Pancreas (tissue), 10 donors: ENCODE measurements at regions not wholly inside any gene's neighbourhood (a gene's known extent, or its start where the extent isn't known, plus 50 kb on each side); places are given as distances from the start of the nearest gene placed in this dataset.

Experiments
- ATAC-seq, 4 donors: fragments of 200-7000 bp; cut with Tn5 transposase; one replicate each; pipeline versions ENCODE4 v1.8.0 to v1.9.1; 2020; ENCODE audit warnings: mild to moderate bottlenecking in 4 of 4, moderate library complexity in 4 of 4
- DNase-seq, 6 donors: peaks; one replicate each; pipeline ENCODE4 v3.0.0-alpha.2; 2020
- FAIRE-seq: peaks from 2 replicates; lab custom pipeline; 2012; peaks lifted over from hg19 to GRCh38; lab: Jason Lieb, UNC
- H3K27ac ChIP-seq, 4 donors: fragments of 200-600 bp; sonication (generic); 1 replicate in 3 of 4; 2 replicates in 1 of 4; pipeline versions ENCODE4 v1.5.0 to v1.8.0; 2020
- H3K27me3 ChIP-seq, 4 donors: fragments of 200-600 bp; one replicate each; pipeline ENCODE4 v1.8.0; 2021
- H3K36me3 ChIP-seq, 3 donors: fragments of 200-600 bp; sonication (generic) in 1 of 3; one replicate each; pipeline versions ENCODE4 v1.5.0 to v1.8.0; 2020 to 2021
- H3K4me1 ChIP-seq, 3 donors: fragments of 200-600 bp; one replicate each; pipeline ENCODE4 v1.8.0; 2021
- H3K4me3 ChIP-seq, 4 donors: fragments of 200-600 bp; sonication (generic) in 2 of 4; one replicate each; pipeline versions ENCODE4 v1.5.0 to v1.8.0; 2020 to 2021
- H3K9me3 ChIP-seq, 4 donors: fragments of 200-600 bp; one replicate each; pipeline ENCODE4 v1.8.0; 2021
- WGBS, 2 donors: extraction: QIAGEN DNeasy Blood & Tissue Kit; methylation state at CpG; one replicate each; pipeline ENCODE4 v1.1.7; 2013; 5-methylcytosine and 5-hydroxymethylcytosine counted together
- intact Hi-C, 3 donors: fragments of 100-400 bp; cut with DNase I; formaldehyde crosslinking; loops; one replicate each; pipeline versions ENCODE4 v1.11.1 to v1.14.2; 2022
- TF ChIP-seq, protein P1 (sequence below), 4 donors: fragments of 200-600 bp; sonication (generic) in 3 of 4; IDR thresholded peaks; one replicate each; pipeline versions ENCODE4 v1.5.0 to v1.8.0; 2021; ENCODE audit warnings: antibody characterized with exemption in 4 of 4
- donor health status: healthy with polysubstance abuse.
- donor health status: DM: no; HTN: no; CAD: no; lungs with moderate emphysema.
- donor health status: DM: no; HTN: no; CAD: no.
- donor health status: control.
- donor health status: control.
- donor health status: Bipolar disorder and iron deficiency.
- donor health status: DM: yes; HTN: yes; CAD: no.
- donor health status: DM: no; HTN: no; CAD: no.
- donor health status: DM: no; HTN: no; CAD: no.
- donor health status: DM: yes; HTN: yes; CAD: no.

DNA sequence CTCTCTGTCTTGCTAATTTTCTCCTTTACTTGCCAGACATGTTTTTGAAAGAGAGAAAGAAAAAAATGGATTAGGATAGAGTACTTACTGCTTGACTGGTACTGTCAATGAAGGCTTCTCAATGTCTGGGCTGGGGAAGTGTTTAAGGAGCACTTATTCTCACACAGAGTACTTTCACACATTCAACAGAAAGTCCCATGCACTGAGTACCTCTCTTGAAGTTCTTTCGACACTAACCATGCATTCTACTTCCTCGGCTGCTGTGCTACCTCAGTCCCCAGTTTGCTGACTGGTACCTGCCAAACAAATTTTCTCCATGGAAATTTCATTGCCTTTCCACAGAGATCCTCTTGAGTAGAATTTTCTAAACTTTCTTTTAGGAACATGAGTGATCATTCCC is 281.9 kb downstream of the RBM26 start:
- Histone ChIP-seq H3K27me3 (no peaks in the 10 kb centered on the region), H3K4me1 (no peaks in the 10 kb centered on the region), H3K36me3 (no peaks in the 10 kb centered on the region), H3K4me3 (no peak overlapping the region), H3K27ac (no peak overlapping the region), H3K9me3 (no peaks in the 10 kb centered on the region)
- DNase-seq (no peak), FAIRE-seq (no peak), ATAC-seq (no peak)
- TF ChIP-seq, protein P1, sequence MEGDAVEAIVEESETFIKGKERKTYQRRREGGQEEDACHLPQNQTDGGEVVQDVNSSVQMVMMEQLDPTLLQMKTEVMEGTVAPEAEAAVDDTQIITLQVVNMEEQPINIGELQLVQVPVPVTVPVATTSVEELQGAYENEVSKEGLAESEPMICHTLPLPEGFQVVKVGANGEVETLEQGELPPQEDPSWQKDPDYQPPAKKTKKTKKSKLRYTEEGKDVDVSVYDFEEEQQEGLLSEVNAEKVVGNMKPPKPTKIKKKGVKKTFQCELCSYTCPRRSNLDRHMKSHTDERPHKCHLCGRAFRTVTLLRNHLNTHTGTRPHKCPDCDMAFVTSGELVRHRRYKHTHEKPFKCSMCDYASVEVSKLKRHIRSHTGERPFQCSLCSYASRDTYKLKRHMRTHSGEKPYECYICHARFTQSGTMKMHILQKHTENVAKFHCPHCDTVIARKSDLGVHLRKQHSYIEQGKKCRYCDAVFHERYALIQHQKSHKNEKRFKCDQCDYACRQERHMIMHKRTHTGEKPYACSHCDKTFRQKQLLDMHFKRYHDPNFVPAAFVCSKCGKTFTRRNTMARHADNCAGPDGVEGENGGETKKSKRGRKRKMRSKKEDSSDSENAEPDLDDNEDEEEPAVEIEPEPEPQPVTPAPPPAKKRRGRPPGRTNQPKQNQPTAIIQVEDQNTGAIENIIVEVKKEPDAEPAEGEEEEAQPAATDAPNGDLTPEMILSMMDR (IDR thresholded peaks at IDR 0.05), result no peak
- intact Hi-C loops, result no loop called here
- 82 to 95% methylated on average over 2 of the region's 2 CpGs for WGBS, 2 donors

DNA sequence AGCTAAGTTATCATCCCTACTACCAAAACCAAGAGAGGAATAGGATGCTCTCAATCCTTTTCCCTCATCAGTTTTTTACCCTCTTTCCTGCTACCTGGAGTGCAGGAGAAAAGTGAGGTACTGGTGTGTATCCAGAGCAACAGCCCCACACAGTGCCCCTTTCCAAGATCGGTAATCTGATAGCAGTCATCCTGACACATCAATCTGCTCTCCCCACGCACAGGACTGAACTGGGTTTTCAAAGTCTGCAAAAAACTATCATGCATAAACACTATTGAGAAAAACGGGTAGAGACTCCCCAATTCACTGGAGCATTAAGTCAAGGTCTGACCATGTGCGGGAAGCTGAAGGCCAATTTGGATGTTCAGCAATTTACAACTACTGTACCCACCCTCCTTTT is 284.8 kb downstream of the RBM26 start:
- 47 to 53% methylated on average over 4 of the region's 4 CpGs for WGBS, 2 donors
- Histone ChIP-seq H3K27ac (no peak overlapping the region), H3K4me1 (no peaks in the 10 kb centered on the region), H3K9me3 (no peaks in the 10 kb centered on the region), H3K4me3 (no peak overlapping the region), H3K36me3 (no peaks in the 10 kb centered on the region), H3K27me3 (no peaks in the 10 kb centered on the region)
- ATAC-seq (no peak), FAIRE-seq (no peak), DNase-seq (no peak)
- TF ChIP-seq, protein P1 (IDR thresholded peaks at IDR 0.05), result no peak
- intact Hi-C loops, result no loop called here

DNA sequence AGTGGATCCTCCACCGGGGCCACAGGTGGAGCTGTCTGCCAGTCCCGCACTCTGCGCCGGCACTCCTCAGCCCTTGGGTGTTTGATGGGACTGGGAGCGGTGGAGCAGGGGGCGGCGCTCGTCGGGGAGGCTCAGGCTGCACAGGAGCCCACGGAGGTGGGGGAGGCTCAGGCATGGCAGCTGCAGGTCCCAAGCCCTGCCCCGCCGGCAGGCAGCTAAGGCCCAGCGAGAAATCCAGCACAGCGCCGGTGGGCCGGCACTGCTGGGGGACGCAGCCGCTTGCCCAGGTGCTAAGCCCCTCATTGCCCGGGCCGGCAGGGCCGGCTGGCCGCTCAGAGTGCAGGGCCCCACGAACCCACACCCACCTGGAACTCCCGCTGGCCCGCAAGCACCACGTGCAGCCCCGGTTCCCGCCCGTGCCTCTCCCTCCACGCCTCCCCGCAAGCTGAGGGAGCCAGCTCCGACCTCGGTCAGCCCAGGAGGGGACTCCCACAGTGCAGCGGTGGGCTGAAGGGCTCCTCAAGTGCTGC is 286.4 kb downstream of the RBM26 start:
- Histone ChIP-seq H3K27ac (no peak overlapping the region), H3K36me3 (no peaks in the 10 kb centered on the region), H3K9me3 (no peaks in the 10 kb centered on the region), H3K4me3 (no peak overlapping the region), H3K27me3 (no peaks in the 10 kb centered on the region), H3K4me1 (no peaks in the 10 kb centered on the region)
- ATAC-seq, result no peak
- TF ChIP-seq, protein P1 (IDR thresholded peaks at IDR 0.05), result no peak
- intact Hi-C loops, result no loop called here
- no peak for FAIRE-seq
- 84 to 94% methylated on average over 33 to 34 of the region's 34 CpGs for WGBS, 2 donors
- peak in 2 of 6 donors; percentile 19 to 56 for DNase-seq

DNA sequence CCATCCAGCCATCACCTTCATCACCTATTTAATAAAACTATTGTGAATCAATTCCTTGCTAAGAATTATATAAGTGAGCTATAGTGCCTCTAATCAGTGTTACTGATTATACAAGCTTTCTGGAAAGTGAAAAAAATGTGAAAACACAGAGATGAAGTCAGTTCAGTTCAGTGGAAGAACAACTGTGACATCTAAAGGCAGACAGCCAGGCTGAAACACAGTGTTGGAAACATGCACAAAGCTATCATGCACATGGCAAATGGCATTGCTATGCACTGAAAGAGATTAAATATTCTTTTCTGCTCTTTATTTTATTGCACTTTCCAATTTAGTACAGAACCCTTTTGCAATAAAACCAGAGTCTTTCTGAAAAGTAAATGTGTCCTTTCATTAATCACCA is 294.0 kb downstream of the RBM26 start:
- no peak for ATAC-seq
- TF ChIP-seq, protein P1 (IDR thresholded peaks at IDR 0.05), result no peak

DNA sequence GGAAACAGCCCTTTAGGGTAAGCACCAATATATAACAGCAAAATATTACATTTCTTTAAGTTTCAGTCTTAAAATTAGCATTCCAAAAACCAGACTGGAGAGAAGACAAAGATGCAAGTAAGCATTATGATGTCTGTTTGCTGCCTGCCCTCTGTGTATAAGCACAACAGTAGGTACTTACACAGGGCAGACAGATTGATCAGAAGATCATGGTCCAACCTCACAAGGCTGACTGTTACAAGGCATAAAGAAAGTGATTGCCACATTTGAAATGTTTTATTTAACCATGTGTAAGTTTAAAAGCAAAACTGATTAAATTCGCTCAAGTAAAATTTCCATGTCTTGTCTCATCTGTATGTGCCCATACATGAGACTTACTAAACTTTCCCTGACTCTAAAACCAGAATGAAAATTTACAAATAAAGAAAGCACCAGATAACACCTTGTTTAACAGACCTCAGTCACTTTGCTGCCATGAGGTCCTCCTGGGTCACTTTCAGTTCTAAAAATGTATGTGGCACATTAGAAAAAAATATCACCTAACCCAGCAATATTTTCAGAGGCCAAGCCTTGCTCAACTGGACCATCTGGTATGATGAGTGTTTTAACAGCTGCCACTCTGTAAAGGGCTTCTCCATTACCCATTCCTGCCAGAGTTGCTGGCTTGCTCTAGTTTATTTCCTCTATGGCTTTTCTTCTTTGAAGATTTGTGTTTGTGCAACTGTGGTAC is 297.0 kb downstream of the RBM26 start:
- no peaks in the 10 kb centered on the region for H3K36me3 ChIP-seq
- intact Hi-C loops, result no loop called here
- no peak overlapping the region for H3K27ac ChIP-seq
- no peak for ATAC-seq
- WGBS, 2 donors, result 56 to 67% methylated on average over 1 of the region's 1 CpG
- FAIRE-seq, result no peak
- no peak overlapping the region for H3K4me3 ChIP-seq
- TF ChIP-seq, protein P1 (IDR thresholded peaks at IDR 0.05), result no peak
- no peaks in the 10 kb centered on the region for H3K27me3 ChIP-seq
- H3K4me1 ChIP-seq, result no peaks in the 10 kb centered on the region
- no peak for DNase-seq
- no peaks in the 10 kb centered on the region for H3K9me3 ChIP-seq

More for the DNA sequence above, 294.0 kb downstream of the RBM26 start:
- DNase-seq, result no peak
- intact Hi-C loops, result no loop called here
- Histone ChIP-seq H3K9me3 (no peaks in the 10 kb centered on the region), H3K36me3 (no peaks in the 10 kb centered on the region), H3K27me3 (no peaks in the 10 kb centered on the region), H3K27ac (no peak overlapping the region), H3K4me3 (no peak overlapping the region), H3K4me1 (no peaks in the 10 kb centered on the region)
- FAIRE-seq, result no peak
